Activated CD4-positive, CD25-positive, alpha-beta regulatory T cell (primary cell): ENCODE measurements at regions not wholly inside any gene's neighbourhood (a gene's known extent, or its start where the extent isn't known, plus 50 kb on each side); places are given as distances from the start of the nearest gene placed in this dataset.
"Not testable (repeated sequence)": the region's sequence is repeated elsewhere in the genome, so short reads cannot be mapped to it uniquely, and the experiment has no call there.

Experiments used
- DNase-seq, 4 experiments: peaks; one replicate each; lab custom pipeline; 2025; lab: John Stamatoyannopoulos, UW

GRCh38 chr4:82181789-82182188 lies 192.0 kb downstream of the HNRNPD start:
- DNase-seq: no peak

GRCh38 chr4:82172186-82172585 lies 201.6 kb downstream of the HNRNPD start:
- DNase-seq: no peak

- DNase-seq: no peak
Observed at GRCh38 chr4:82171531-82172155, 202.1 kb downstream of the HNRNPD start.

GRCh38 chr4:82149750-82150149 lies 224.0 kb downstream of the HNRNPD start:
- DNase-seq: no peak

- DNase-seq: no peak
Observed at GRCh38 chr4:82145850-82146249, 227.9 kb downstream of the HNRNPD start.

- no peak for DNase-seq
Observed at GRCh38 chr4:82140422-82140821, 233.4 kb downstream of the HNRNPD start.

GRCh38 chr4:82139287-82139686 lies 234.5 kb downstream of the HNRNPD start:
- no peak for DNase-seq

GRCh38 chr4:82138374-82138773 lies 235.4 kb downstream of the HNRNPD start:
- no peak for DNase-seq

GRCh38 chr4:82136161-82136801 lies 237.5 kb downstream of the HNRNPD start:
- no peak for DNase-seq

- no peak for DNase-seq
Observed at GRCh38 chr4:82128355-82128754, 245.4 kb downstream of the HNRNPD start.

GRCh38 chr4:82126512-82127040 lies 247.2 kb downstream of the HNRNPD start:
- no peak for DNase-seq

GRCh38 chr4:82125787-82126297 lies 247.9 kb downstream of the HNRNPD start:
- no peak for DNase-seq

- no peak for DNase-seq
Observed at GRCh38 chr4:82124932-82125786, 248.6 kb downstream of the HNRNPD start.

GRCh38 chr4:82124365-82124764 lies 249.4 kb downstream of the HNRNPD start:
- DNase-seq: no peak

GRCh38 chr4:82123934-82124333 lies 249.9 kb downstream of the HNRNPD start:
- DNase-seq: no peak

GRCh38 chr4:82115183-82115582 lies 258.6 kb downstream of the HNRNPD start:
- DNase-seq: not testable (repeated sequence)

- no peak for DNase-seq
Observed at GRCh38 chr4:82108506-82108905, 265.3 kb downstream of the HNRNPD start.

GRCh38 chr4:82104578-82104977 lies 269.2 kb downstream of the HNRNPD start:
- DNase-seq: no peak

- no peak for DNase-seq
Observed at GRCh38 chr4:82099928-82100579, 273.7 kb downstream of the HNRNPD start.

GRCh38 chr4:82097504-82097903 lies 276.3 kb downstream of the HNRNPD start:
- no peak for DNase-seq

- no peak for DNase-seq
Observed at GRCh38 chr4:82090717-82091116, 283.1 kb downstream of the HNRNPD start.

- no peak for DNase-seq
Observed at GRCh38 chr4:82084747-82085146, 289.0 kb downstream of the HNRNPD start.
